Pancreas (tissue), 10 donors: ENCODE measurements at regions not wholly inside any gene's neighbourhood (a gene's known extent, or its start where the extent isn't known, plus 50 kb on each side); places are given as distances from the start of the nearest gene placed in this dataset.

Source experiments
- ATAC-seq, 4 donors: fragments of 200-7000 bp; cut with Tn5 transposase; one replicate each; pipeline versions ENCODE4 v1.8.0 to v1.9.1; 2020; ENCODE audit warnings: mild to moderate bottlenecking in 4 of 4, moderate library complexity in 4 of 4
- DNase-seq, 6 donors: peaks; one replicate each; pipeline ENCODE4 v3.0.0-alpha.2; 2020
- FAIRE-seq: peaks from 2 replicates; lab custom pipeline; 2012; peaks lifted over from hg19 to GRCh38; lab: Jason Lieb, UNC
- H3K27ac ChIP-seq, 4 donors: fragments of 200-600 bp; sonication (generic); 1 replicate in 3 of 4; 2 replicates in 1 of 4; pipeline versions ENCODE4 v1.5.0 to v1.8.0; 2020
- H3K27me3 ChIP-seq, 4 donors: fragments of 200-600 bp; one replicate each; pipeline ENCODE4 v1.8.0; 2021
- H3K36me3 ChIP-seq, 3 donors: fragments of 200-600 bp; sonication (generic) in 1 of 3; one replicate each; pipeline versions ENCODE4 v1.5.0 to v1.8.0; 2020 to 2021
- H3K4me1 ChIP-seq, 3 donors: fragments of 200-600 bp; one replicate each; pipeline ENCODE4 v1.8.0; 2021
- H3K4me3 ChIP-seq, 4 donors: fragments of 200-600 bp; sonication (generic) in 2 of 4; one replicate each; pipeline versions ENCODE4 v1.5.0 to v1.8.0; 2020 to 2021
- H3K9me3 ChIP-seq, 4 donors: fragments of 200-600 bp; one replicate each; pipeline ENCODE4 v1.8.0; 2021
- WGBS, 2 donors: extraction: QIAGEN DNeasy Blood & Tissue Kit; methylation state at CpG; one replicate each; pipeline ENCODE4 v1.1.7; 2013; 5-methylcytosine and 5-hydroxymethylcytosine counted together
- intact Hi-C, 3 donors: fragments of 100-400 bp; cut with DNase I; formaldehyde crosslinking; loops; one replicate each; pipeline versions ENCODE4 v1.11.1 to v1.14.2; 2022
- TF ChIP-seq, protein P1 (sequence below), 4 donors: fragments of 200-600 bp; sonication (generic) in 3 of 4; IDR thresholded peaks; one replicate each; pipeline versions ENCODE4 v1.5.0 to v1.8.0; 2021; ENCODE audit warnings: antibody characterized with exemption in 4 of 4
- donor health status: healthy with polysubstance abuse.
- donor health status: DM: no; HTN: no; CAD: no; lungs with moderate emphysema.
- donor health status: DM: no; HTN: no; CAD: no.
- donor health status: control.
- donor health status: control.
- donor health status: Bipolar disorder and iron deficiency.
- donor health status: DM: yes; HTN: yes; CAD: no.
- donor health status: DM: no; HTN: no; CAD: no.
- donor health status: DM: no; HTN: no; CAD: no.
- donor health status: DM: yes; HTN: yes; CAD: no.

DNA sequence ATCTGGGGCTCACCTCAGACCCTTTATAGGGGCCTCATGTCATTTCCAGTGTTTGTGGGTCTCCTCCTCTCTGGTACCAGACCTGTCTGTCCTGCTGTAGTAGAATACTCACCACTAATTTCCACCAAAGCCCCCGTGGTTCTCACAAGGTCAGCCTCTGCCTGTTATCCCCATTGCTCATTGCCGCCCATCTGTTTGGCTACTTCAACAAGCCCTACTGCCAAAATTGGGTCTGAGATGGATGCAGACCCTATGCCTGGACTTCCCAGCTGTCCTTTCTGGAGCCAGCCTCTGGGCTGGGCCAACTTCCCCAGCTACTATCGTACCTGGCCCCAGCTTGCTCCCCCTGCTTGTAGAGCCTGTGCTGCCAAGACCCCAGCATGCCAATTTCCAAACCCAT, 152.1 kb upstream of the ISX start:
- WGBS, 2 donors, result 39 to 52% methylated on average over 3 of the region's 3 CpGs
- no peaks in the 10 kb centered on the region for H3K9me3 ChIP-seq
- H3K4me1 ChIP-seq, result no peaks in the 10 kb centered on the region
- no peak overlapping the region for H3K27ac ChIP-seq
- TF ChIP-seq, protein P1, sequence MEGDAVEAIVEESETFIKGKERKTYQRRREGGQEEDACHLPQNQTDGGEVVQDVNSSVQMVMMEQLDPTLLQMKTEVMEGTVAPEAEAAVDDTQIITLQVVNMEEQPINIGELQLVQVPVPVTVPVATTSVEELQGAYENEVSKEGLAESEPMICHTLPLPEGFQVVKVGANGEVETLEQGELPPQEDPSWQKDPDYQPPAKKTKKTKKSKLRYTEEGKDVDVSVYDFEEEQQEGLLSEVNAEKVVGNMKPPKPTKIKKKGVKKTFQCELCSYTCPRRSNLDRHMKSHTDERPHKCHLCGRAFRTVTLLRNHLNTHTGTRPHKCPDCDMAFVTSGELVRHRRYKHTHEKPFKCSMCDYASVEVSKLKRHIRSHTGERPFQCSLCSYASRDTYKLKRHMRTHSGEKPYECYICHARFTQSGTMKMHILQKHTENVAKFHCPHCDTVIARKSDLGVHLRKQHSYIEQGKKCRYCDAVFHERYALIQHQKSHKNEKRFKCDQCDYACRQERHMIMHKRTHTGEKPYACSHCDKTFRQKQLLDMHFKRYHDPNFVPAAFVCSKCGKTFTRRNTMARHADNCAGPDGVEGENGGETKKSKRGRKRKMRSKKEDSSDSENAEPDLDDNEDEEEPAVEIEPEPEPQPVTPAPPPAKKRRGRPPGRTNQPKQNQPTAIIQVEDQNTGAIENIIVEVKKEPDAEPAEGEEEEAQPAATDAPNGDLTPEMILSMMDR (IDR thresholded peaks at IDR 0.05), result no peak
- ATAC-seq, result no peak
- no peak overlapping the region for H3K4me3 ChIP-seq
- no peak for DNase-seq
- intact Hi-C loops, result loop anchor here in 1 of 3 donors (10.0 kb wide), 1 partner anchor 61 kb away; no protein-coding TSS in a partner anchor
- no peaks in the 10 kb centered on the region for H3K36me3 ChIP-seq
- H3K27me3 ChIP-seq, result peaks cover 0 to 3% (median 0%) of the 10 kb centered on the region in 4 donors
- FAIRE-seq, result no peak

DNA sequence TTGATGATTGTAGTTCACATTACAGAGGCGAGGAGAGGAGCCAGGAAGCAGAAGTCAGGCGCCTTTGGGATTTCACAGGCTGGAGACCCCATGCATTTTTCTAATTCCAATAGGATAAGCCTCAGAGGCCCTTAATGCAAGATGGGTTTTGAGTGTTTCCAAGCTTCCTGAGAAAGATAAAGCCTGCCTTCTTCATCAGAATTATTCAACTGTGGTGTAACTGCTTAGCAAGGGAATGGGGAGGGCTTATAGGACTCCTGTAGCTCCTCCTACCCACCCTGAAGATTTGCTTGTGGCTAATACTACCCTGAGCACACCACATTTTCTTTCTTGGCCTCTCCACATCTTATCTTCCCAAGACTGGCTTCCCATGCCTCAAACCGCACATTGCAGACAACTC, 151.1 kb upstream of the ISX start:
- no peak overlapping the region for H3K4me3 ChIP-seq
- no peaks in the 10 kb centered on the region for H3K4me1 ChIP-seq
- TF ChIP-seq, protein P1 (IDR thresholded peaks at IDR 0.05), result no peak
- ATAC-seq, result no peak
- H3K36me3 ChIP-seq, result no peaks in the 10 kb centered on the region
- H3K27ac ChIP-seq, result no peak overlapping the region
- no peak for DNase-seq
- no peaks in the 10 kb centered on the region for H3K9me3 ChIP-seq
- 52 to 54% methylated on average over 3 of the region's 3 CpGs for WGBS, 2 donors
- intact Hi-C loops, result loop anchor here in 1 of 3 donors (10.0 kb wide), 1 partner anchor 60 kb away; no protein-coding TSS in a partner anchor
- H3K27me3 ChIP-seq, result peaks cover 0 to 3% (median 0%) of the 10 kb centered on the region in 4 donors
- no peak for FAIRE-seq

DNA sequence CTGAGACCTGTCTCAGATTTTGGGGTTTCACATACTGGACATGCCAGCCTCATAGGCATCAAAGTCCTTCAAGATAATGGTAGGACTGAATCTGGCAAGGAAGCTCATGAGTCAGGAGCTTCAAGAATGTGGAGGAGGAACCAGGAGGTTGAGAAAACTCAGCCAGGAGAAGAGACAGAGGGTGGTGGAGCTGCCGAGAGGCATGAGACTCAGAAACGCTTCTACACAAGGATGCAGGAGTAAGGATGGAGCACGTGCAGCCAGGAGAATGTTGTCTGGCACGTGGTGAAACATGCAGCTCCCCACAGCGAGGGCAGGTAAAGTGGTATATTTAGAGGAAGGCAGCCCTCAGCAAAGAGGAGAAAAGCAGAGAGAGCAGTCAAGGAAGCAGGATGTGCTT, 148.7 kb upstream of the ISX start:
- H3K4me1 ChIP-seq, result no peaks in the 10 kb centered on the region
- no peak overlapping the region for H3K27ac ChIP-seq
- TF ChIP-seq, protein P1 (IDR thresholded peaks at IDR 0.05), result no peak
- WGBS, 2 donors, result 47 to 65% methylated on average over 5 of the region's 5 CpGs
- intact Hi-C loops, result loop anchor here in 1 of 3 donors (10.0 kb wide), 1 partner anchor 58 kb away; no protein-coding TSS in a partner anchor
- ATAC-seq (no peak), FAIRE-seq (no peak), DNase-seq (no peak)
- peaks cover 0 to 3% (median 0%) of the 10 kb centered on the region in 4 donors for H3K27me3 ChIP-seq
- H3K36me3 ChIP-seq, result no peaks in the 10 kb centered on the region
- H3K4me3 ChIP-seq, result no peak overlapping the region
- no peaks in the 10 kb centered on the region for H3K9me3 ChIP-seq

DNA sequence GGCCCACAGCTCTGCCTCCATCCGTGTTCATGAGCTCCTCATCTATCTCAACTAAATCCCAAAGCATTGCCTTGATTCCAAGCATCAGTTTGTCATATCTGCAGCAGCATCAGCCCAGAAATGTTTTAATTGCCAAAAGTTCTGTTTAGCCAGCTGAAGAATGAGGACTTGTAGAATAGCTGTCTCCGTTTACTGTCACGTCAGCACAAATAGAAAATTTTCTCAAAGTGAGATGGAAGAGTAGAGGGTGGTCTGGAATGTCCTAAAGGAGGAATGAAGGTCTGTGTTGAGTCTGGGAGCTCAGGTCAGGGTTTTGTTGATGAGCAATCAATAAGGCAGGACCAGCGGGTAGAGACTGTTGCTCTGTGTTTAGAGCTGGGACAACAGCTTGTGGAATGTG, 134.9 kb upstream of the ISX start:
- intact Hi-C loops, result no loop called here
- Histone ChIP-seq H3K9me3 (no peaks in the 10 kb centered on the region), H3K4me1 (no peaks in the 10 kb centered on the region), H3K27ac (no peak overlapping the region), H3K36me3 (no peaks in the 10 kb centered on the region), H3K4me3 (no peak overlapping the region), H3K27me3 (no peaks in the 10 kb centered on the region)
- WGBS, 2 donors, result 38 to 47% methylated on average over 4 of the region's 4 CpGs
- DNase-seq, result no peak
- TF ChIP-seq, protein P1 (IDR thresholded peaks at IDR 0.05), result no peak
- FAIRE-seq, result no peak
- no peak for ATAC-seq

DNA sequence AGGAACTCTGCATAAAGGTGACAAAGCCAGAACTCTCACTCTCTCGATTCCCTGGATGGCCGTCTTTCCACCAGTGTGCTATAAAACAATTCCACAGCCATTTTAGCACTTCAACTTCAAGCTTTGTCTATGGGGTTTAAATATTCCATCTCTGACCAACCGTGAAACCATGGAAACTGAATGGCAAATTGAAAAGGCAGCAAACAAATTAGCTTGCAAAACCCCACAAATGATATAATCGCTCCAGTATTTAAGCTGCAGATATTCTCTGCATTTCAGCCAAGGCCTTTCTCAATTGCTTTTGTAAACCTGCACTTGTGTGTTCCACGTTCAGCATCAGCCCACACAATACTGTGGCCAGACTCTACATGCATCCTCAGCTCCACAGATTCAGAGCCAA, 131.7 kb upstream of the ISX start:
- 54 to 65% methylated on average over 5 of the region's 5 CpGs for WGBS, 2 donors
- ATAC-seq (no peak), DNase-seq (no peak), FAIRE-seq (no peak)
- intact Hi-C loops, result no loop called here
- no peaks in the 10 kb centered on the region for H3K27me3 ChIP-seq
- no peak overlapping the region for H3K4me3 ChIP-seq
- no peaks in the 10 kb centered on the region for H3K9me3 ChIP-seq
- TF ChIP-seq, protein P1 (IDR thresholded peaks at IDR 0.05), result no peak
- no peaks in the 10 kb centered on the region for H3K4me1 ChIP-seq
- no peak overlapping the region for H3K27ac ChIP-seq
- no peaks in the 10 kb centered on the region for H3K36me3 ChIP-seq
